ENCODE measurements at regions not wholly inside any gene's neighbourhood (a gene's known extent, or its start where the extent isn't known, plus 50 kb on each side); places are given as distances from the start of the nearest gene placed in this dataset.

DNA sequence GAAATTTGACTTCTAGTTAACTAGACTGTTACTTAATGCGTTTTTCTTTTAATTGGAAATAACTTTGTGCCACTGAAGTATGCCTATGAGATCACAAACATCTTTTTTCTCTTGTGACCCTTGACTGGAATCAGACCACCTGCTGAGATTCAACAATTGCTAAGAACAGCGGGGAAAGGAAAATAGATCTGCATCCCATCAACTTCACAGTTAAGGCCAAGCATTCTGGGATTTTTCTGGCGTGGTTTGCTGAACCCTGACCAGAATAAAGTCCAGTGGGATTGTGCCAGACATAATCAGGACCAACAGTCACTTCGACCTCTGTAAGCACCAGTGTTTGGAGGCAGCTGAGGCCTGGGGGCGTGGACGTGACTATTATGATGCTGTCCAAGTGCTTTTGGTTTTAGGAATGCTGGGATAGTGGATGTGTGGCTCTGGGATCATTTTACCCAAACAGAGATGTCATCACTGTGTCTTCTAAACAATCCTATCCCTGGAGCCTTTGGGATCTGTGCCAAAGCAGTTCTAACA lies 373.3 kb upstream of the PRKCQ start:
- TF ChIP-seq, protein P1, sequence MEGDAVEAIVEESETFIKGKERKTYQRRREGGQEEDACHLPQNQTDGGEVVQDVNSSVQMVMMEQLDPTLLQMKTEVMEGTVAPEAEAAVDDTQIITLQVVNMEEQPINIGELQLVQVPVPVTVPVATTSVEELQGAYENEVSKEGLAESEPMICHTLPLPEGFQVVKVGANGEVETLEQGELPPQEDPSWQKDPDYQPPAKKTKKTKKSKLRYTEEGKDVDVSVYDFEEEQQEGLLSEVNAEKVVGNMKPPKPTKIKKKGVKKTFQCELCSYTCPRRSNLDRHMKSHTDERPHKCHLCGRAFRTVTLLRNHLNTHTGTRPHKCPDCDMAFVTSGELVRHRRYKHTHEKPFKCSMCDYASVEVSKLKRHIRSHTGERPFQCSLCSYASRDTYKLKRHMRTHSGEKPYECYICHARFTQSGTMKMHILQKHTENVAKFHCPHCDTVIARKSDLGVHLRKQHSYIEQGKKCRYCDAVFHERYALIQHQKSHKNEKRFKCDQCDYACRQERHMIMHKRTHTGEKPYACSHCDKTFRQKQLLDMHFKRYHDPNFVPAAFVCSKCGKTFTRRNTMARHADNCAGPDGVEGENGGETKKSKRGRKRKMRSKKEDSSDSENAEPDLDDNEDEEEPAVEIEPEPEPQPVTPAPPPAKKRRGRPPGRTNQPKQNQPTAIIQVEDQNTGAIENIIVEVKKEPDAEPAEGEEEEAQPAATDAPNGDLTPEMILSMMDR (conservative IDR thresholded peaks at IDR 0.05; ENCODE audit: low read depth, low read length): no peak
- TF ChIP-seq EZH2 (IDR thresholded peaks at IDR 0.05; ENCODE audit: low read length, unreplicated experiment): no peak
